Erythroblast (primary cell): ENCODE measurements at regions not wholly inside any gene's neighbourhood (a gene's known extent, or its start where the extent isn't known, plus 50 kb on each side); places are given as distances from the start of the nearest gene placed in this dataset.

Source experiments
- GATA1 ChIP-seq: IDR thresholded peaks from 2 replicates; pipeline ENCODE4 v1.6.1; 2011; ENCODE audit warnings: low read depth, mild to moderate bottlenecking, control low read depth, low read length, moderate library complexity
- POLR2A ChIP-seq: IDR thresholded peaks from 2 replicates; pipeline ENCODE4 v1.6.1; 2011; ENCODE audit warnings: mild to moderate bottlenecking, low read length

DNA sequence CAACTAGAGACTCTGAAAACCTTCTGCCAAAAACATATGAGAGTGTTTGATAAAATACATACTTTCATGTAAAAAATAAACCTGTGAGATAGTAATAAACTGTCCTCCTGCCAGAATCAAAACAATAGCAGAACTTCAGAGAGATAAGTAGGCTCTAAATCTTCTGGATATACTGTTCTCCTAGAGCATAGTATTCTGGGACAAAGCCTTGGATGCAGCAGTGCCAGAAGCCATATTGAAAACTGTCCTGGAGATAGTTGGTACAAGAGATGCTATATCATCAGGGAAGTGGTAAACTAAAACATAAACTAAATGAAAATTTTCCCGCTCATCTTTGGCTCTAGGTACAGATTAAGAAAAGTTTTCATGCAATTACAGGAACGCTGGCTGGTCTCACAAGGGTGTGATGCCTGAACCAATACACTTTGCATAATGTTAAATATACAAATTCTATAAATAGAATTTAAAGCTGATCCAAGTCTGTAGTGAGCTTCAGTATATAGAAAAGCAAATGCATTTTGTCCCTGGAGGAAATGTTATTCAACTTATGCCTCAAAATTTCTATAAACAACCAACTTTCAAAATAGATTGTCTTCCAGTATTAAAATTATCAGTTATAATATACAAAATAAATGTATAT is 355.6 kb downstream of the ADAMTS20 start:
- TF ChIP-seq POLR2A (no peak), GATA1 (no peak)
